ENCODE measurements at regions not wholly inside any gene's neighbourhood (a gene's known extent, or its start where the extent isn't known, plus 50 kb on each side); places are given as distances from the start of the nearest gene placed in this dataset.

DNA sequence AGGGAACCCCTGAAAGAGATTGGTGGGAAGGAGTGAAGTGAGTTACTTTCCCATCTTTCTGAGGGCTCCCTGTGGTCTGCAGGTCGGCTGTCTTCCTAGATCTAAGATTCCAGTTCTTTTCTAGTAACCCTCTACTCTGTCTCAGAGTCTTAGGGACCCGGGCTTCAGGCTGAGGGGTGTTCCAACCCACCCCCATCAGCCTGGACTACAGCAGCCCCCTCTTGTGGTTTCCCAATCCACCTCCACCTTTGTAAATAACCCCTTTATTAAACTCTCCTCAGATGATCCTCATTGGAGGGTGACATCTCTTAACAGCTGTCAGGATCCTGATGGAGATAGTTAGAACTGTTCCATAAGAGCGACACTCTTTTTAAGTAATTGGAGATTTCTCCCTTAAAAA is 300.4 kb downstream of the LRFN2 start:
- TF ChIP-seq POLR2AphosphoS5 (IDR thresholded peaks at IDR 0.05; ENCODE audit: borderline replicate concordance, low read depth, low read length) (no peak), EZH2 (IDR thresholded peaks at IDR 0.05) (no peak)

Measured in SK-N-MC (cell line).